Activated CD4-positive, CD25-positive, alpha-beta regulatory T cell treated with anti-CD3 and anti-CD28 coated beads, Interleukin-2, amount 50 U/mL, for 24 hours (primary cell): ENCODE measurements at regions not wholly inside any gene's neighbourhood (a gene's known extent, or its start where the extent isn't known, plus 50 kb on each side); places are given as distances from the start of the nearest gene placed in this dataset.
"Not testable (repeated sequence)": the region's sequence is repeated elsewhere in the genome, so short reads cannot be mapped to it uniquely, and the experiment has no call there.

Experiments used
- ATAC-seq, 2 donors: fragments of 150-1000 bp; cut with Tn5 transposase; one replicate each; pipeline ENCODE4 v1.10.0; 2021; ENCODE audit warnings: mild to moderate bottlenecking in 1 of 2, moderate library complexity in 1 of 2

- no peak for ATAC-seq
Observed at GRCh38 chr1:91148641-91149069, 126.8 kb upstream of the ZNF644 start.

GRCh38 chr1:91141858-91142257, 120.0 kb upstream of the ZNF644 start:
- no peak for ATAC-seq

- no peak for ATAC-seq
Observed at GRCh38 chr1:91138959-91139358, 117.1 kb upstream of the ZNF644 start.

- no peak for ATAC-seq
Observed at GRCh38 chr1:91137173-91137852, 115.5 kb upstream of the ZNF644 start.

GRCh38 chr1:91135799-91136198, 114.0 kb upstream of the ZNF644 start:
- no peak for ATAC-seq

- ATAC-seq = no peak
Observed at GRCh38 chr1:91133248-91133647, 111.4 kb upstream of the ZNF644 start.

GRCh38 chr1:91130256-91130985, 108.6 kb upstream of the ZNF644 start:
- ATAC-seq = no peak

GRCh38 chr1:91129458-91129857, 107.6 kb upstream of the ZNF644 start:
- no peak for ATAC-seq

- ATAC-seq = no peak
Observed at GRCh38 chr1:91129017-91129416, 107.2 kb upstream of the ZNF644 start.

GRCh38 chr1:91124989-91125417, 103.2 kb upstream of the ZNF644 start:
- ATAC-seq = peak; percentile 68 to 76

GRCh38 chr1:91124290-91124985, 102.6 kb upstream of the ZNF644 start:
- peak; percentile 39 to 52 for ATAC-seq

GRCh38 chr1:91123773-91124172, 101.9 kb upstream of the ZNF644 start:
- no peak for ATAC-seq

GRCh38 chr1:91123319-91123718, 101.5 kb upstream of the ZNF644 start:
- ATAC-seq = no peak

- no peak for ATAC-seq
Observed at GRCh38 chr1:91122106-91122717, 100.4 kb upstream of the ZNF644 start.

- ATAC-seq = no peak
Observed at GRCh38 chr1:91121366-91121765, 99.5 kb upstream of the ZNF644 start.

GRCh38 chr1:91120936-91121335, 99.1 kb upstream of the ZNF644 start:
- ATAC-seq = no peak

- no peak for ATAC-seq
Observed at GRCh38 chr1:91120421-91120820, 98.6 kb upstream of the ZNF644 start.

- no peak for ATAC-seq
Observed at GRCh38 chr1:91104712-91105111, 82.9 kb upstream of the ZNF644 start.

GRCh38 chr1:91101328-91101727, 79.5 kb upstream of the ZNF644 start:
- ATAC-seq = no peak

GRCh38 chr1:91099746-91100621, 78.1 kb upstream of the ZNF644 start:
- ATAC-seq = peak in 1 of 2 donors; percentile 38

- no peak for ATAC-seq
Observed at GRCh38 chr1:91098299-91098906, 76.6 kb upstream of the ZNF644 start.

GRCh38 chr1:91095321-91095720, 73.5 kb upstream of the ZNF644 start:
- ATAC-seq = not testable (repeated sequence)
